ENCODE measurements at regions not wholly inside any gene's neighbourhood (a gene's known extent, or its start where the extent isn't known, plus 50 kb on each side); places are given as distances from the start of the nearest gene placed in this dataset.
"Not testable (repeated sequence)": the region's sequence is repeated elsewhere in the genome, so short reads cannot be mapped to it uniquely, and the experiment has no call there.

GRCh38 chr7:46928719-46929118 is 653.2 kb downstream of the TNS3 start:
- DNase-seq, result no peak

DNA sequence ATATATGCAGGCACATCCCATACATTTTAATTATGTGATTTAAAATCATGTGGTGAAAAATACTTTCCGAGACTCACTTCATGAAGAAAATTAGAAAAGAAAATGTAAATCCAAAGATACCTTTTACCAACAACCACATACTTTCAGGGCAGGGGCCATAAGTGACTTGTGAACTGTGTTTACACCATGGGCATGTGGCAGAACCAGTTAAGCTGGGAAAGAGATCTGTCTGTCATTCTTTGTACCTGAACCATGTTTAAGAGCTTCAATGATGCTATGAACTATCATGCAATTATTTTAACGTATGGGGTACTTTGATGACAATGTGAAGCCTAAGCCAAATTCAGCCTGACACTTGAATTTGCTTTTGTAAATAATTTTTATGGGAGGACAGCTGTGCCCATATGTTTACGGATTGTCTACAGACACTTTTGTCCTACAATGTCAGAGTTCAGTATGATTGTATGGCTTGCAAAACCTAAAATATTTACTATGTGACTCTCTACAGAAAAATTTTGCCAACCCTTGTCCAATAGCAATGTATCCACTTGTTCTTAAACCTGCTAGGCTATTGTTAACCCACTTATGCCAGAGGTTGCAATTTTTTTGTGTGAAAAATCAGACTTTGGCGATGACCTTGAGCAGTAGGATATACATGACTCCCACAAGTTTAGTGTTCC is 654.6 kb downstream of the TNS3 start:
- DNase-seq, result no peak

- no peak for DNase-seq
Measured at GRCh38 chr7:46916581-46916980, 665.3 kb downstream of the TNS3 start.

DNA sequence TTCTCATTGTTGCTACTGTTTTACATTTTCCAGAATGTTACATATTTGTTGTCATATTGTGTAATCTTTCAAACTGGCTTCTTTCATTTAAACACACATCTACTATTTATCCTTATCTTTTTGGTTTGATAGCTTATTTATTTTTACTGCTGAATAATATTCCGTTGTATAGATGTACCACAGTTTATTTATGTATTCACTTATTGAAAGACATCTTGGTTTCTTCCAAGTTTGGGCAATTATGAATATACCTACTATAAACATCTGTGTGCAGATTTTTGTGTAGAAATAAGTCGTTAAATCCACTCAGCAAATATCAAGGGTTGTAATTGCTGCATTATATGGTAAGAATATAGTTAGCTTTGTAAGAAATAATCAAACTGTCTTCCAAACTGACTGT is 669.2 kb downstream of the TNS3 start:
- DNase-seq, result no peak

DNA sequence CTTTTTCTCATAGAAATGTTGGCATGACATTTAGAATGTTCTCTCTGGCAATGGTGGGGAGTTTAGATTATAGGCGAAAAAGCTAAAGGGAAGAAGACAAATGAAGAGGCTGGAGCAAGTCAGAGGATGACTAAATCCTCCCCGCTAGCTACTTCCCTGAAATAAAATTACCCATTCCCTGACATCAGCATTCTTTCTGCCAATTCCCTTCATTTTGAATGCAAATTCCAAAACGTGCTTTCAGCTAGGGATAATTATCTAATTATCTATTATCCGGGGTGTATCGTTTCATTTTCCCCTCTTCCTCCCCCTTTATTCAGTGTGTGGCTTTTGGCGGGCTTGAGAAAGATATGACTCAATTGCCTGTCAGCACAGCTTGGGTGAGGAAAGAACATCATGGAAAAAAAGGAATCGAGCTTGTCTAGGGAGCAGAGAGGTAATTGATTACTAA is 672.3 kb downstream of the TNS3 start:
- no peak for DNase-seq

DNA sequence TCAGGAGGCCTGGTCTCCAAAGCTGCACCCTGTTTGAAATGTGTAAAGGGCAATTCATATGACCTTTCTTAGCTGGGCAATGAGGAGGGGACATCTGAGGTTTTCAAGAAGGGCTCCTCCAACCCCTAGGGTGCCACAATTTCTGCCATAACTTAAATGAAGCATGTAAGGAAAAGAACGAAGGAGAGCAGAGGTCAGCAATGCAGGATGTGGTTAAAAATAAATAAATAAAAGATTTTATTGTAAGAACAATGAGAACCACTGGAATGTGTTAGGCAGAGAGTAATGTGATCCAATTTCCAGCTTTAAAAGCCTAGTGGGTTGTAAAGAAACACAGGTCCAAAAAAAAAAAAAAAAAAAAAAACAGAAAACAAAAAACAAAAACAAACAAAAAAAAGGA is 673.1 kb downstream of the TNS3 start:
- no peak for DNase-seq

GRCh38 chr7:46904523-46904922 is 677.4 kb downstream of the TNS3 start:
- not testable (repeated sequence) for DNase-seq

DNA sequence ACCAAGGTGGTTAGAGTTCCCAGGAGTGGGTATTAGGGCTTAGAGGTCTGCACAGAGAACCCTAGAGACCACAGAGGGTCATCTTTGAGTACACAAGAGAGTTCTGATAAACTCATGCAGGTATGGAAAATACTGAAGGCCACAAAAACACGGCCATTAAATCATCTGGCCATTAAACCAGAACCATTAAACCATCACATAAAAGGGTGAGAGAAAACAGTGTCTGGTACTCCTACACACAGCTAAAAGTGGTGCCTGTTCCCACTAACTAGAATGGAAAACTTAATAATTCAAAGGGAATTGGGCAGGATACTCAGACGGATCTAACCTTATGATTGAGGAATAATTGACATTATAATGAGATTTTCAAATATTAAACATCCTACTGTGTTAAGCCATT is 679.4 kb downstream of the TNS3 start:
- no peak for DNase-seq

GRCh38 chr7:46900312-46901263 is 681.3 kb downstream of the TNS3 start:
- DNase-seq, result no peak

DNA sequence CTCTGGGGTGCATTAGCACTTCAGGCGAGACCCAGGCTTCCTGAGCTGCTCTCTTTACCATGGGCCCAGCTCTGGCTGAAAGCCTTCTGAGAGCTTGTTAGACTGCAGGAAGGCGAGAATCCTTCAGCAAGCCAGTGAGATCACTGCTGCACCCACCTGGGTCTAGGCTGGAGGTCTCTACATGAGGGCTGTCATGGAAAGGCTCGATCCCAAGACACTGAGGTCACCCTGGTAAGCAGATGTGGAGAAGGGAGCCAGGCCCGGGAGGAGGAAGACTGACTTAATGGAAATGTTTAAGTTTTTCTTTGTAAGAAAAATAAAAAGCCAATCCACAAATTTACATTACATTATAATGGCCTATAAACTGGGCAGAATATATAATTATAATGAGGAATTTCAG is 684.5 kb downstream of the TNS3 start:
- no peak for DNase-seq

- no peak for DNase-seq
Measured at GRCh38 chr7:46886669-46887374, 695.1 kb downstream of the TNS3 start.

- DNase-seq, result no peak
Measured at GRCh38 chr7:46885167-46885566, 696.7 kb downstream of the TNS3 start.

- DNase-seq, result no peak
Measured at GRCh38 chr7:46881507-46882127, 700.3 kb downstream of the TNS3 start.

GRCh38 chr7:46880508-46881196 is 701.3 kb downstream of the TNS3 start:
- no peak for DNase-seq

DNA sequence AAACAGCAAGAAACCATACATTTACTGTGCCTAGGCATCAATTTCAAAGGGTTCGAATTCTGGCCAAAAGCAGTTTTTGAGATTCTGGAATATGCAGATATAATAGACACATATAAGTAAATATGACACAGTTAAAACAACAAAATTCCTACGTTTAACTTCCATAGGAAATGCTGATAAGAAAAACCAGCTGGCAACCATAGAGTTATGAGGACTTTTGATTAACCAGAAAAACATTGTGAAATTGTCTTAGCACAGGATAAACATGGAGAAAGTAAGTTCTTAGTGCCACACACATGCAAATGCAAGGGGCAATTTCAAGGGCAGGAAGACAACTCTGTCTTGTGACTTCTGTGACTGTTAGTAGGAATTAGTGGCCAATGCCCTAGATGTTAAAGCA is 702.1 kb downstream of the TNS3 start:
- no peak for DNase-seq

DNA sequence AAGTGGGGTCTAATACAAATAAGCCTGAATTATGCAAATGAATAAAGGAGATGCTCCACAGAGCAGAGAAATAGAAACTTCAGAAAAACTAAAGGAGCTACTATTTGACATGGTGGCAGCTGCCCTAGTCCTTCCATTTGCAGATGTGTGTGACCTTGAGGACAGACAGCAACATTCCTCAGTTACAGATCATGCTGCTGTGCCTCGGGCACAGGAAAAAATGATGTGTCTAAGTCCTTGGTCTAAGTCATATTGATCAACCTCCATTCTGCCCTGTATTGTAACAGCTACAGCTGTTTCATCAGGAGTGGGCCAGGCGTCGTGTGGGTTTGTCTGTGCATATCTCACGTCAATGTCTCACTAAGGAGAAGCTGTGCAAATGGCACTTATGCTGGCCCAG is 710.4 kb downstream of the TNS3 start:
- no peak for DNase-seq

GRCh38 chr7:46864716-46865115 is 717.2 kb downstream of the TNS3 start:
- DNase-seq, result no peak

DNA sequence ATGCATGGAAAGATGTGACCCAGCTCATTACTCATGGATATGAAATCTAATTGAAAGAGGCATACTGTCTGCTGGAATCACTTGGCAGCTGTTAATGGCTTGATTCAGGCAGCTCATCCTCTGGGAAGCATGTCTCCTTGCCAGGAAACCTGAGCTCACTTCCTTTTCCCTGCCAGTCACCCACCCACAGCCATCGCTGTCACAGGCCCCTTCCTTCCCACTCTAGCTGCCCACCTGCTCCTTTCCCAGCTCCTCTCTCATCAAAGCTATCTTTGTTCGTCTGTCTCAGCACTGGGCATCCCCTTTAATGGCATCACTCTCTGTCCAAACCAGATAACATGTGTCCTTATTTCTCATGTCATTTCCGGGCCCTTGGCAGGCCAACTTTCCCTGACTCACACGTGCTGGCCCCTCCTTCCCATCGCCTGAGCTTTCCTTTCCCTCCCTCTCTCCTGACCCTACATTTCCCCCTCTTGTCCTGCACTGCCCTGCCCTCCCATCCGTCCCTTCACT is 721.9 kb downstream of the TNS3 start:
- DNase-seq, result no peak

- DNase-seq, result no peak
Measured at GRCh38 chr7:46855851-46856250, 726.1 kb downstream of the TNS3 start.

DNA sequence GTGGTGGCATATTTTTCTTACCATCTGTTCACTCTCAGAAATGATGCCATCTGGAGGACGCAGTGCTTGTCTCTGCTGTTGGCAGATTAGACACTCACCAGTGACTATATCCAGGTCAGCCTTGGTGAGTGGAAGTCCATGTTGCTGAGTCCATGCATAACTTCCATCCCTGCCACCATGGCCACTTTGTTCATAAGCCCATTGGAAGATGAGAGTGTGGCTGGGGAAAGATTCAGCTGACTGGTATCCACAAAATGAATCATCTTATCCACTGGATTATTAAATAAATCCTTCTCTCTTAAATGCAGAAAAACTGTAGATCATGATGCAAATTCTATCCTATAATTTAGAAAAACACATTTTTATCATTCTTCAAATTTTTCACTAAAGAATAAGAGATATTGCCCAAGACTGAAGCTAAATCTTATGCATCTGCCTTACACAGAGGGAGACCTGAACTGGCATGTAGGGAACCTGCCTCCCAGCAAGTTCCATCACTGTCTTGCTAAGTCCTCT is 726.9 kb downstream of the TNS3 start:
- DNase-seq, result no peak

- DNase-seq, result no peak
Measured at GRCh38 chr7:46853451-46853850, 728.5 kb downstream of the TNS3 start.

GRCh38 chr7:46852795-46853194 is 729.1 kb downstream of the TNS3 start:
- no peak for DNase-seq

Measured in activated naive CD4-positive, alpha-beta T cell treated with anti-CD3 and anti-CD28 coated beads, Interleukin-2, amount 50 U/mL, for 16 hours (primary cell).